Gastrocnemius medialis (tissue), 4 donors: ENCODE measurements at regions not wholly inside any gene's neighbourhood (a gene's known extent, or its start where the extent isn't known, plus 50 kb on each side); places are given as distances from the start of the nearest gene placed in this dataset.

Experiments
- ATAC-seq, 2 donors: fragments of 150-250 bp; one replicate each; pipeline ENCODE4 v1.9.1; 2016
- DNase-seq, 2 donors: peaks; one replicate each; pipeline ENCODE4 v3.0.0-alpha.2; 2019
- H3K27ac ChIP-seq, 4 donors: fragments of 200-600 bp; sonication (generic); 1 replicate in 1 of 4; 2 replicates in 3 of 4; pipeline ENCODE4 v1.5.1; 2016 to 2018; ENCODE audit warnings: mild to moderate bottlenecking in 2 of 4, moderate library complexity in 1 of 4
- H3K27me3 ChIP-seq, 3 donors: fragments of 200-600 bp; sonication (generic) in 2 of 3; 1 replicate in 1 of 3; 2 replicates in 2 of 3; pipeline versions ENCODE4 v1.5.1 to v1.6.0; 2016 to 2019; ENCODE audit warnings: mild to moderate bottlenecking in 1 of 3, moderate library complexity in 1 of 3
- H3K36me3 ChIP-seq, 2 donors: fragments of 200-600 bp; sonication (generic) in 1 of 2; one replicate each; pipeline ENCODE4 v1.5.1; 2017 to 2018
- H3K4me1 ChIP-seq, 2 donors: fragments of 200-600 bp; sonication (generic) in 1 of 2; one replicate each; pipeline ENCODE4 v1.5.1; 2016 to 2017; ENCODE audit warnings: mild to moderate bottlenecking in 2 of 2
- H3K4me3 ChIP-seq, 4 donors: fragments of 200-600 bp; sonication (generic) in 3 of 4; 1 replicate in 1 of 4; 2 replicates in 3 of 4; pipeline ENCODE4 v1.5.1; 2016 to 2019; ENCODE audit warnings: mild to moderate bottlenecking in 2 of 4
- H3K9me3 ChIP-seq, 3 donors: fragments of 200-600 bp; sonication (generic) in 2 of 3; 1 replicate in 1 of 3; 2 replicates in 2 of 3; pipeline ENCODE4 v1.5.1; 2016 to 2019
- CTCF ChIP-seq, 5 experiments: fragments of 450-650 bp in 3 of 5; fragments of 200-600 bp in 2 of 5; sonication (generic) in 2 of 5; IDR thresholded peaks in 4 of 5; conservative IDR thresholded peaks in 1 of 5; 1 replicate in 4 of 5; 2 replicates in 1 of 5; pipeline ENCODE4 v1.5.1; 2016 to 2019; ENCODE audit warnings: antibody characterized with exemption in 5 of 5, mild to moderate bottlenecking in 3 of 5, moderate library complexity in 3 of 5
- POLR2A ChIP-seq, 2 donors: fragments of 450-650 bp; IDR thresholded peaks; one replicate each; pipeline ENCODE4 v1.6.1; 2017; ENCODE audit warnings: antibody characterized with exemption in 2 of 2, mild to moderate bottlenecking in 2 of 2, moderate library complexity in 2 of 2
- in situ Hi-C, 4 donors: fragments of 200-750 bp; cut with MboI; loops; one replicate each; pipeline versions ENCODE4 v1.15.0 to v1.8.0; 2017; ENCODE audit warnings: low sequenced_read_pairs in 4 of 4
- intact Hi-C: fragments of 100-400 bp; cut with DNase I; formaldehyde crosslinking; loops from one replicate; pipeline ENCODE4 v1.15.1; 2023; ENCODE audit warnings: low total_unique reads

DNA sequence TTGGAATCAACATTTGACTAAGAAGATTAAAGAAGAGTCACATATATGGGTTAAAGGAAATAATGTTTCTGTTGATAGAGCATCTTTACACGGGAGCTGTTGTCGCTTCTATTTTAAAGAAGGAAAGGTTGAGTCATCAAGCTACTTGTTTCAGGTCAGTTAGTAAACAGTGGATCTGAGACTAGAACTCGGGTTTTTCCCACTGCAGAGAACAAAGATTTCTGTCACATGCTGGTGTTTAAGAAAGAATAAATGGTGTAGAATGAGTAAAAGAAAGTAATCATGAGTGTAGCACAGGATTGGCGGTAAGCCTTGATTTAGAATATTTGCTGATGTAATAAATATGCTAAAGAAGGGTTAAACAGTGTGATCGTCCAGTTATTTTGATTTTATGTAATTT lies 455.5 kb downstream of the AEBP2 start:
- no peak for DNase-seq
- Histone ChIP-seq H3K9me3 (no peaks in the 10 kb centered on the region), H3K4me1 (peaks cover 0 to 3% of the 10 kb centered on the region in 2 donors), H3K27ac (no peak overlapping the region), H3K4me3 (no peak overlapping the region), H3K27me3 (no peaks in the 10 kb centered on the region), H3K36me3 (no peaks in the 10 kb centered on the region)
- in situ Hi-C loops: no loop called here
- intact Hi-C loops: loop anchor here (5.0 kb wide), 1 partner anchor 202 kb away; no protein-coding TSS in a partner anchor
- ATAC-seq: no peak
- TF ChIP-seq POLR2A (IDR thresholded peaks at IDR 0.05) (no peak), CTCF (IDR thresholded peaks at IDR 0.05 in 4 of 5, conservative IDR thresholded peaks at IDR 0.05 in 1 of 5) (no peak)

DNA sequence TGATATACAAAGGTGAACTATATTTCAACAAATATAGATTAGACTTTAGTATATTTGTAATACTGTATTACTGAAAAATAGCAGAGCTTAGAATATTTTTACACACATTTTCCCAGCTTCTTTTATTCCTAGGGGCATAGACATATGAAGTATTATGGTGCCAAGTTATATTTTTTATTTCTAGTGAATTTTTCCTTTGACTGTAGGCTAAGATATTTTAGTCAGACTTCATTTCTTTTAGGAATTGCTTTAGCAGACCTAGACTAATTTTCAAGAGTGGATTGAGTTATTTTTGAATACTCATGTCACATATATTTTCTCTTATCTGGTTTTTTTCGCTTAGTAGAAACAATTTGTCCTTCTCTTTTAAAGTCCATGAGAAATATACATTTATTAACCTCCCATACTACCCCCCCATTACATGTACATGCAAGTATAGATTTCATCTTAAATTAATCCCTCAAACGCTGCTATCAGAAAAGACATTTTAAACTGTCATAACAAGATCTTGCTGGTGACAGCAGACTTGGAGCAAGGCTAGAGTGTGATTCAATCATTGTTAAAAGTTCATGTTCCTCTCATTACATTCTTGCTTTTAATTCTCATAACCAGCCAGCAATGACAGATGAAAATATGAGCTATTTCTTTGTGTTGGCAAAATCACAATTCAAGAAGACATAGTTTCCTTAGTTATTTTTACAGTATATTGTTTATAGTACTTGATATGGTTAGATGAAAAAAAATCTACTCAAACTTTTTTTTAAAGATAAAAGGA lies 456.1 kb downstream of the AEBP2 start:
- no peaks in the 10 kb centered on the region for H3K36me3 ChIP-seq
- intact Hi-C loops (loop anchor here (5.0 kb wide), 1 partner anchor 202 kb away; no protein-coding TSS in a partner anchor), in situ Hi-C loops (no loop called here)
- DNase-seq: no peak
- H3K9me3 ChIP-seq: no peaks in the 10 kb centered on the region
- peaks cover 0 to 3% of the 10 kb centered on the region in 2 donors for H3K4me1 ChIP-seq
- H3K4me3 ChIP-seq: no peak overlapping the region
- H3K27me3 ChIP-seq: no peaks in the 10 kb centered on the region
- TF ChIP-seq CTCF (IDR thresholded peaks at IDR 0.05 in 4 of 5, conservative IDR thresholded peaks at IDR 0.05 in 1 of 5) (no peak), POLR2A (IDR thresholded peaks at IDR 0.05) (no peak)
- no peak overlapping the region for H3K27ac ChIP-seq
- ATAC-seq: no peak

GRCh38 chr12:19896041-19896440 lies 456.7 kb downstream of the AEBP2 start:
- TF ChIP-seq POLR2A (IDR thresholded peaks at IDR 0.05) (no peak), CTCF (IDR thresholded peaks at IDR 0.05 in 4 of 5, conservative IDR thresholded peaks at IDR 0.05 in 1 of 5) (no peak)
- DNase-seq (no peak), ATAC-seq (no peak)
- no peak overlapping the region for H3K27ac ChIP-seq
- H3K27me3 ChIP-seq: no peaks in the 10 kb centered on the region
- H3K4me1 ChIP-seq: peaks cover 0 to 3% of the 10 kb centered on the region in 2 donors
- H3K9me3 ChIP-seq: no peaks in the 10 kb centered on the region
- H3K36me3 ChIP-seq: no peaks in the 10 kb centered on the region
- intact Hi-C loops (loop anchor here (5.0 kb wide), 1 partner anchor 201 kb away; no protein-coding TSS in a partner anchor), in situ Hi-C loops (no loop called here)
- no peak overlapping the region for H3K4me3 ChIP-seq

- Histone ChIP-seq H3K27ac (no peak overlapping the region), H3K27me3 (no peaks in the 10 kb centered on the region), H3K36me3 (no peaks in the 10 kb centered on the region), H3K4me1 (peaks cover 0 to 3% of the 10 kb centered on the region in 2 donors), H3K9me3 (no peaks in the 10 kb centered on the region), H3K4me3 (no peak overlapping the region)
- in situ Hi-C loops (no loop called here), intact Hi-C loops (loop anchor here (5.0 kb wide), 1 partner anchor 201 kb away; no protein-coding TSS in a partner anchor)
- DNase-seq (no peak), ATAC-seq (no peak)
- TF ChIP-seq CTCF (IDR thresholded peaks at IDR 0.05 in 4 of 5, conservative IDR thresholded peaks at IDR 0.05 in 1 of 5) (no peak), POLR2A (IDR thresholded peaks at IDR 0.05) (no peak)
Measured at GRCh38 chr12:19896534-19896933, 457.2 kb downstream of the AEBP2 start.
